Activated CD4-positive, CD25-positive, alpha-beta regulatory T cell treated with anti-CD3 and anti-CD28 coated beads, Interleukin-2, amount 50 U/mL, for 24 hours (primary cell): ENCODE measurements at regions not wholly inside any gene's neighbourhood (a gene's known extent, or its start where the extent isn't known, plus 50 kb on each side); places are given as distances from the start of the nearest gene placed in this dataset.

Source experiments
- ATAC-seq, 2 donors: fragments of 150-1000 bp; cut with Tn5 transposase; one replicate each; pipeline ENCODE4 v1.10.0; 2021; ENCODE audit warnings: mild to moderate bottlenecking in 1 of 2, moderate library complexity in 1 of 2

DNA sequence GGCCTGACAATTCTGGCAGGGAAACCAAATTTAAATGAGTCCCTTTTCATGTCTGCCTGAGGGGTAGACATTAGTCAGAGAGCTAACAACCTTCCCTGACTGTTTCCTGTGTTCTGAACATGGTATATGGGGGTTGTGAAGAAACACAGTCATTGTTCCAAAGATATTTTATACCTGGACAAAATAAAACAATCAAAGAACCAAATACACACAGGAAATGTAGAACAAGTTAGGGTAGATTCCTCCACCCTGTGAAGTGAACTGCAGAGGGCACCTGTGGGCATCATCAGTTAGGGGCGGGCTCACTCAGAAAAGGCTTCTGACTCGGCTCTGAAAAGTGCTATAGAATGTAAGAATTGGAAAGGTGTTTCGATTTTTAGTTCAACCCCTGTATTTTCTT is 231.9 kb upstream of the CADM1 start:
- ATAC-seq: no peak

DNA sequence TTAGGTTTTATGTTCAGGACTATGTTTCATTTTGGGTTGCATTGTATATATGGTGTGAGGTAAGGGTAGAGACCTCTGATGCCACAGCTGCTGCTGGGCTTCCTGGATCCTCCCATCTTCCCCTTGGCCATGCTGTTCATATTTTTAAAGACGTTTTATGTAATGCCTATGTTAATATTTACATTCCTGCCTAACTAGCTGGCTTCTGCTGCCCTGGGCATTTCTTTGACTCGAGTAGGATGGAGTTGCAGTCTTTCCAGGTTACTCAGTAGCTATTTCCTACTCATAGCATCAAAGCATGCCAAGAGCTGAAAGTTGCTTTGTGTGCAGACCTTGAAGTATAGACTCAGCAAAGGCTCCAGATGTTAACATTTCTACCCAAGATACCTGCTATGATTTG is 220.5 kb upstream of the CADM1 start:
- no peak for ATAC-seq

DNA sequence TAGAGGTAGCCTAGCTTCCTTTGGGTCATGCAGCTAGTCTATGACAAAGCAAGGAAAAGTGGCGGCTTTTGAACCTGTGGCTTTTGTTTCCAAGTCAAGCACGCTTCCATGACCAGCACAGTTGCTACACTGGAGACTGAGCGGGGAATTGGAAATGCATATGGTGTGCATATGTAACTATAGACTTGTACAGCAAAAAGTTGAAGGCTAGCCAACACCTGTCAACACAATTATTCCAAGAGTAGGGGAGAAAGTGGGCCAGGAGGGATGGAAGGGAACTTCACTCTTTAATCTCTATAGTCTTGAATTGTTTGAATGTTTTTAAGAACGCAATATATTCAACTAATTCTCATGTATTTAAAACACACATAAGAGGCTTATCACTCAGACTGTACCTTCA is 218.5 kb upstream of the CADM1 start:
- ATAC-seq: no peak

DNA sequence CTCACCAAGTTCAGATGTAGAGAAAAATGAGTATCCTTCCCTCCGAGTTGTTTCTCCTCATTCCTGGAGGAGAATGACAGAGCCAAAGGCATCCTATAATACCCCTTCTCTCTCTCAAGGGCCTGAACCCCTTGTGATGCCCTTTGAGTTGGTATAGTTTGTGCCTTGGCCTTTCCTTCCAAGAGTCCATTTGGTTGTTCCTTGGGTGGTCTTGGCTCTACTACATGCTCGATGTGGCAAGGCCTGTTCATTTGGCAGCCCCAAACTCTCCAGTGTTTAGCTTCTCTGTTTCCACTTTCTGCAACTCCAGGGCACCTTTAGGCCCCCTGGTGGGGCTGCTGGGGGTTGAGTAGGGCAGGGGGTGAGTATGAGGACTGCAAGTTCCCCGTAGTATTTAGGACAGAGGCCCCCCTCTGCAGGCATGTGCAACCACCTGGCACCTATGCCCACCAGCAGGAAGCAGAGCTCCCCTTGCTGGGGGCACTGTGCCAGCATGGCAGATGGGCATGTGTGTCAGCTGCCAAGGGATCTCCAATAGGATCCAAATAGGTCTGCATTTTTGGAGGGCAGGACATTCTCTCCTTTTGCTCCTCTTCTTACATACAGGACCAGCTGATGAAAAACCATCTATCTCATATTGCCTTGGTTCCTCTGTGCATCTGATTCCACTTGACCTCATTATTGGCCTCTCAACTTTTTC is 217.2 kb upstream of the CADM1 start:
- no peak for ATAC-seq

DNA sequence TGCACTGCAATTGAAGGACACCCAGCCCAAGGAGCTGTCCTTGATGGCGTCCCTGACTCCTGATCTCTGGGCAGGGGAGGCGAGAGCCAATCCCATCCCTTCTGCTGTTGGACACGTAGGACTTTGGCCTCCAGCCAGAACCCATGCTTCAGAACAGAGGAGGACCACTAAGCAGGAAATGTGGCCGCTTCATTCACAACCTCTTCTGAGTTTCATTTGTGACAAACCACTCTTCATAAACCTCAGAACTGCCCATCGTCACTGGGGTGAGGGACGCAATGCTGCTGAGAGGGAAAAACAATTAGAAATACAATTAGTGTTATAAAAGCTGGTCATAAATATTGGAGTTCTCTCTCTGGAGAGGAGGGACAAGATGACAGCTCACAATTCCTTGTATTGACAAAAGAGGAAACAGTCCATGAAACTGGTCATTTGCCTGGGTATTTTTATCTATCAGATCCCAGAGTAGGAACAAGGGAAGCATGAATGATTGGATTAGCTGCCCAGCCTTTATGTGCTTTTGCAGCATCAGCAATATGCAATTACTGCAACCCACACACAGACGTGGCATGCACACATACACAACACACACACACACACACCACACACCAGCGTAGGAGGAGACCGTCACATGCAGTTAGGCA is 216.5 kb upstream of the CADM1 start:
- ATAC-seq: no peak

DNA sequence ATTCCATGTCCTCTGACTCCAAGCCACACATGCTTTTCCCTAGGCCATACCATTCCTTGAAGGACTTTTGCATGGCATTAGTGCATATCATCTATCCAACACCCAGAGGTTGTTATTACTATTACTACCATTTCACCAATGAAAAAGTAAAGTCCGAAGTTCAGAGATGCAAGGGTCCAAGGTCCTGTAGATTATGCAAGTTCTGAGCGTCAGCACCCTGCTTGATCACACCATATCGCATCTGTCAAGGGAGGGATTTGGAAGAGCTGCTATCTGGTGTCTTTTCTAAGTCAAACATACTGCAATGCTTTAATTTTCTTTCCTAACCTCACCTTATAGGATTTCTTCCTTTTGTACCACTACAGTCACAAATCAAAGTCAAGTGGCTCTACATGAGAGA is 214.7 kb upstream of the CADM1 start:
- no peak for ATAC-seq

DNA sequence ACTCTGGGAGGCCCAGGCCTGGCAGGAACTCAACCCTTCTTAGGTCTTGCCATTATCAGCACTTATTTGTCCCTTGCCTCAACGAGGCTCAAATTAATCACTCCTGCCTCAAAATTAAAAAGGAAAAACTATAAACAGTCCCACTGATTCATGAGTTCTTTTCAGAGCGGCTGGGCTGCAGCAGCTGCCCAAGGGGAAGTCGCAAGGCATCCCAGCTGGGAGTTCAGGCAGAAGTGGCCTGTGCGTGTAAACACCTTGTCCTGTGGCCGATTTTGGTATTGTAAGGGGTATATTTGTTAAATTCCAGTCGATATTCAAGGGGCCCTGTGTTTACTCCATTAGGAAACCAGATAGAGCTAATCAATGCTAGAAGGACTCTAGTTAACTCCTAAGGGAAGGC is 213.9 kb upstream of the CADM1 start:
- ATAC-seq: no peak

DNA sequence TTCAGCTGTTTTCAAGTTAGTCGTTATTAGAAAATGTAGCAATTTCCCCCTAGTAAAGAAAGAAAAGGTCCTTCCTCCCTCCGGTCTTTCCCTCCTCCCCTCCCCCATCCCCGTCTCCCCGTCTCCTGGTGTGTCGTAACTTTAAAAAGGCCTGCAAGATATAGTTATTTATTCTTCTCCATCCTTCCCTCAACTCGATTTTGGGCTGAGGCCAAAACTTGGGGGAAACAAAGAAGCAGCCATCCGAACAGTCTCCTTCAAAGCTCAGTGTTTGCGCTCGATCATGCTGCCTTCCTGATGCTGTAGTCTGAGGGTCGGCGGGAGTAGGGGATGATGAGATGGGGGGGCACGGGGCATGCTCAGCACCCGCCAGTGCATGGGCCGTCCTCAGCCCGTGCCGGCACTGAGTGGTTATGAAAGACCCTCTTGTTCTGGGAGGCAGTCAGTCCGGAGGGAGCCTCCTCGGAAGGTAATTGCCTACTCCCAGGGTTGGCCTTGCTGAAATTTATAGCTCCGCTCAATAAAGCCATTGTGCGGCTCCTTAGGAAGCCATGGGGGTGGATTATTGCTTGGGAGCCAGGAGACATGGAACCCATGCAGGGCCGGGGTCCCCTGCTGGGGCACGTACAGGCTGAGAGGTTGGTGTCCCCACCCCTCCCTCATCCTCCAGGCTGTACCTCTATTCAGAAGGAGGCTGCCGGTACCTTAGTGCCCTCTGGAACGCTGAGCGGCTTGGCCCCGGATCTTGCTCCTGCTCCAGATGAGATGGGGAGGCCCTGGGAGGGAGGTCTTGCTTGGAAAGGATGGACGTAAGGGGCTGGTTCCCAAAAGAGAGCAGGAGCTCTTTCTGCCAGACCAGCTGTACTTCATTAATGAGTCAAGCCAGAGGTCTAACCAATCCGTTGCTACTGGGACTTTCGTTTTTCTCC is 212.7 kb upstream of the CADM1 start:
- no peak for ATAC-seq

DNA sequence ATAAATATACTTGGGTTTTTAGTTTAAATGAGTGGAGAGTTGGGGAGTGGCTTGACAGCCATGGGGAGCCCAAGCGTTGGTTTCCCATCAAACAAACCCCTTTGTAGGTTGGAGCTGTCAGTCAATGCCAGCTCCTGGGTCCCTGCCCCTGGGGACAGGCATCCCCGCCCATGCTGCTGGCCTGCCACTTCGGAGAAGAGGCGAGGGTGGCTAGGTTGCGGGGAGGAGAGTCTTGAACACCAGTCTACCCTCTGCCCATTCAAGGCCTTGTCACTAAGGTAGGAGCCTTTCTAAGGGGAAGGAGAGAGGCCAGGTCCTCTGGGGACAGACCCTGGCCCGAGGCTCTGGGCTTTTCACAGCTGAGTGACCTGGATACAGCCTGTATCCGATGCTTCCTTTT is 211.9 kb upstream of the CADM1 start:
- ATAC-seq: no peak

DNA sequence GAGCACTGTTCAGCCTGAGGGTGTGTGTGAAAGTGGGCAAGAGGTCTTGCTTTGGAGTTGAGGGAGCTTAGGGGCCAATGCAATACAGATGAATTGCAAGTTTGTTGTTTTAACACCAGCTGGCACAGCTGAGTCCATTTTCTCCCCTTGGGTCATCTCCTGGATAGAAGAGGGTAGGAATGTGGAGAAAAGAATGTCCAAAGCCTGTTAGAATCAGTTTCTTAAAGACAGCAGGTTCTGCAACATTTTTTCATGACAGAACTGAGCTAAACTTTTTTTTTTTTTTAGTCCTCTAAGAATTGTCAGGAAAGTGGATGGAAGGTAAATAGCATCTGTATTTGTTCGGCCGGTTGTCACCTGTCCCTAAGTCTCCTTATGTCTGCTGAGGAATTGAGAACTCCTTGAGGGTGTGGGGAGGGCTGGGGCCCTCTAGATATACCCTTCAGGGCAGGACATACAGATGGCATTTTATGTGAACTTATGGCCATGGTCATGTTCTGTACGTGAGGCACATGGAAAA is 211.1 kb upstream of the CADM1 start:
- ATAC-seq: no peak

DNA sequence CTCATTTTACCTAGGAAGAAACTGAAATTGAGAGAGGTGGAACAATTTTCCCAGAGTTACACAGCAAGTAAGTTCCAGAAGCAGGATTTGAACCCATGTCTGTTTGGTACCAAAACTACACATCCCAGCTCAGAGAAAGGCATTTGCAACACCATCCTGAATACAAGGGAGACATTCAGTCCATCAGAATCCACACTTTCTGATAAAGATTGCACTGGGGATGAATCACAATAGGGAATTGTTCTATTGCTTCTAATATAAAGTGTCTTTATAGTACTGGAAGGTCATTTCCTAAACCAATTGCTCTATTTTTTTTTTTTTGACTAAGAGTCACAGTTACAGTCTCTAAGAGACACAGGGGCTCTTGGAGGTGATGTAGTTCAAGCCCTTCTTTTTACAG is 208.1 kb upstream of the CADM1 start:
- ATAC-seq: no peak

DNA sequence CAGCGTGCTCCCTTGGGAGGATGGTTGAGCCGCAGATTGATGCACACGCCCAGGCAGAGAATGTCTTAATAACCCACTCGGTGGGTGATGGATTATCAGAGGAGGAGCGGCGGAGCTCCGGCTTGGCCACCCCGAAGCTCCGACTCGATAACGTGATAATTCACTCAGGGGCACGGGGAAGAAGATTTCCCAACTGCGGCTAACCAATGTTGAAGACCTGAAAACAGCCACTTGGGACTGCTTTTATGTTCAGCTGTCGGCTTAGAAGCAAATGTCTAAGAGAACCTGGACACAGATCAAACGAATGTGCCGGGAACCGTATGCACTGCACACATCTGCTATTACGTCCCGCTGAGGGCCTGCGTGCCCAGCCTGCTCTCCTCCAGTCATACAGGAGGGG is 206.8 kb upstream of the CADM1 start:
- ATAC-seq: no peak

DNA sequence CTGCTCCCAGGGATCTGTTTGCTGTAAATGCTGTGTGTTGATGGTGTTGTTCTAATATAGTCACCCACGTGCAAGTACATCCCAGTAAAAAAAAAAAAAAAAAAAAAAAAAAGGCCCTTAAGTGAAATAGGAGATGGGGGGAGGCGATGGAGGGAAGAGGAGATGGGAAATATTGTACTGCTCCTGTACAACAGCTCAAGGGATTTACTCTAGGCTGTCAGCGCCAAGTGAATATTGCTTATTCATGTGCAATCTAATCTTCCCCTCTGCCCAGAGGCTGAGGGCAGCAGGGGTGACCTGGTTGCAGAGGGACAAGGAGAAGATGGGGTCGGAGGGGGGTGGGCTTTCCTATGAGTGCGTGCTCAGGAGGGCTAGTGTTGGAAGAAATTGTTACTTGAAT is 206.2 kb upstream of the CADM1 start:
- no peak for ATAC-seq

DNA sequence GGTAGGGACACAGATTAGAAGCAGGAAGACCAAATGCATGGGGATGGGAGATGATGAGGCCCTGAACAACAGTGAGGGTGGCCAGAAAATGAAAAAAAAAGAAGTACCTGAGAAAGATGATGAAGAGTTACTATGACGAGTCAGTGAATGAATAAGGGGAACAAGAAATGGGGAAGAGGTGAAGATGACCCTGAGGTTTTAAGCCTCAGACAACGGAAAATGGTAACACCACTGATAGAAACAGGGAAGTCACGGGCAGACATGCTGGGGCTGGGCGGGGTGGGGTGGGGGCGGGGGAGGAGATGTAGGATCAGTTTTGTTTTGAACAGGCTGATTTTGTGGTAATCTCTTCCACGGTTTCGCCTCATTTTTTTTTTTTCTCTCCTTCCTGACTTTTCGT is 205.1 kb upstream of the CADM1 start:
- no peak for ATAC-seq

DNA sequence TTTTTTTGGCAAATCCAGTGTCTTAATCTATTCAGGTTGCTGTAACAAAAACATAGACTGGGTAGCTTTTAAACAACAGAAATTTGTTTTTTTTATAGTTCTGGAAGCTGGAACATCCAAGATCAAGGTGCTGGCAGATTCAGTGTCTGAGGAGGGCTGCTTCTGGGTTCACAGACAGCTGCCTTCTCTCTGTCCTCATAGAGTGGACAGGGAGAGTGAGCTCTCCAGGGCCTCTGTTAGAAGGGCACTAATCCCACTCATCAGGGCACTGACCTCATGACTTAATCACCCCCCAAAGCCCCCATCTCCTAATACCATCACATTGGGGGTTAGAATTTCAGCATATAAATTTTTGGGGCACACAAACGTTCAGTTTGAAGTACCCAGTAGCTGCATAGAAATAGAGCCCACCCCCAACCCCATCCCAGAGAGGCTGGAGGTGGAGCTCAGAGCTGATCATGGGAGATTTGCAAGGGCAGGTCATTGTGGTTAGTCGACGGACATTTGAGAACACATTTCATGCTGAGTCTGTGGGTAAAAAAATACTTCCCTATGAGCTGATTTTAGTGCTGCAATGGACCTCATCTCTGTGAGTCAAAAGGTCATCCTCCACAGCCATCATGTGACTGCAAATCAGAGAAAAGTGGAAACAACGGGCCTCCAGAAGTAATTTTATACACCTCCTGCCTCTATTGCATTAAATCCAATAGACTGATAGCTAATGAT is 203.1 kb upstream of the CADM1 start:
- no peak for ATAC-seq

DNA sequence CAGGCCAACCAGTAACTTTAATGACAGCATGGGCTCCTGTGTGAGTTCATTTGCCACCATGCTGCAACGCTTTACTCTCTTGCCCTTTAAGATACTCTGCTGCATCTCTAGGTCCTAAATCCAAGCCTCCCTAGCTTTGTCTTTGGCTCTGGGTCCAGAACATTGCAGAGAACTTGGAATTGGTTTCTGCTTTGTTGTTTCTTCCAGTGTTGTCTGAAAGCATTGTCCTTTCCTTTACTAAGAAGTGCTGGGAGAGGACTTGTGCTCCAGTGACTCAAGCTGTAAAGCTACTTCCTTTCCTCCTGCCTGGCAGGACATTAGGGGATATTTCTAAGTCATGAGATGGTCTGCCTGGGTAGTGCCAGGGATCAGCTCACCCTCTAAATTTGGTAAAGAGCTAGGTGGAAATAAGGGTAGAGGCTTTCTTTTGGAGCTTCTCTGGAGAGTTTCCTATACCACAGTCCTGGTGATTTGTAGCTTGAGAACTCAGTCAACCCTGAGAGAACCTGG is 202.5 kb upstream of the CADM1 start:
- no peak for ATAC-seq

DNA sequence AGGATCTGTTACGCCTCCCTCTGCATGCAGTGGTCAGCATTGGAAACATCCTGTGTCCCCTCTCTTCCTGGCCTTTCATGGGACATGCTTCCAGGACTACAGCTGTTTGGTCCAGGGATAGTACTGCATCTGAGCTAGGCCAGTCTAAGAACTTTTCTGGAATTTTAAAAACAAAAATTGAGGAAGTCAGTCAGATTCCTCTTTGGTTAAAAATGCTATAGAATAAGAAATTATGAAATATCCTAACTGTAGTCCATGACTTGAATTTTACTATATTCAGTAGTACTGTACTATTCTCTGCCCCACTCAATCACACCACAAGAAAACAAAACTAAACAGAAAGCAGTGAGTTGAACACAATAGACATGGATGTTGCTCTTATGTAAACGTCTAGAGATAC is 201.0 kb upstream of the CADM1 start:
- ATAC-seq: no peak

DNA sequence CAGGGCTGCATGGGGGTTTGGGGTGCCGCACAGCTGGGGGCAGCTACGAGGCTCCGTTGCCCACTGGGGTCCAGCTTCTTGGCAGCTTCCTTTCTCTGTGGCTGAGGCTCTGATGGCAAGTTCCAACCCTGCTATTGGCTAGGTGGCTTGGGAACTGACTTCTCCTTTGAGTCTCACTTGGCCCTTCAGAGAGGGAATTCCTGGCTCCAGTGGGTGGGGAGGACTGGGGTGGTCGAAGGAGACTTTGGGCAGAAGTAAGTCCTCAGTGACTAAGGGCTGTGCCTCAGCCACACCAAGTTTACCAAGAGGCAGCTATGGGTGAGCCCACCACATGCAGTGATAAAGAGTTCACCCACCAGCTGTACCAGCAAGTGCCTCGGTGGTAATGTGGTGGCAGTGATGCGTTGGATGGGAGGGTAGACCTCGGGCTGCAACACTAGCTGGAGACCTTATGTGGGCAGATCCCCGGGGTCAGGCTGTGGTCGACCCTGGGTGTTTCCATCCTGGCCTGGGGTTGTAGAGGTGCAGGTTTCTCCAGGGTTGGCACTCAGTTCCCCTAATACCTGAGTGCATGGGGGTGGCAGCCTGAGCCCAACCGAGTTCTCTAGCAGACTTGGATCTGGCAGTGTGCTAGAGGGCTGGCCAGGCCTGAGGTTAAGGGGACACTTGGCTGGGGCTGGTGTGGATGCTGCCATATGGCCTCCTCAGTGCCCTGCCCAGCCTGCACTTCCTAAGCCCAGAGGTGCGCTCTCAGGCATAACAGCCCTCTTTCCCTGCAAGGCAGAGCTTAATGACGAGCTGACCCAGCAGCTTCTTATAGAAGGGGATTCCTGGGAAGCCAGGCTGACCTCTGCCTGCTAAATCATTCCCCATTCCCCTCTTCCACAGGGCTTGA is 197.0 kb upstream of the CADM1 start:
- ATAC-seq: no peak

DNA sequence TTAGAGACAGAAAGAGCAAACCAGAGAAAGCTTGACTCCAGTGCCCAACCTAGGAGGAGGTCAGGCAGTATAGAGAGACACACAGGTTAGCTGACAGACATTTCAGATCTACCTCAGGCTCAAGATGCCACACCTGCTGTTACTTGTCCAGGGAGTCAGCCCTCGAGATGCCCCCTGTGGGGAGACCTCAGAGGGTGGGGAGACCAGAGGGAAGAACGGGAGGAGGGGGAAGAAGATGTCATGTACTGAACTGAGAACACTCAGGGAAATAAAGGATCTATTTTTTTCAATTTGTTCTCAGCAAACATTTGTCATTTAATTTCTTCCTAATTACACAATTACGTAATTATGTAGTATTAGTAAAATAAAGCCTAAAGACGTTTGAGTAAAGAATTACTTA is 196.3 kb upstream of the CADM1 start:
- ATAC-seq: no peak

DNA sequence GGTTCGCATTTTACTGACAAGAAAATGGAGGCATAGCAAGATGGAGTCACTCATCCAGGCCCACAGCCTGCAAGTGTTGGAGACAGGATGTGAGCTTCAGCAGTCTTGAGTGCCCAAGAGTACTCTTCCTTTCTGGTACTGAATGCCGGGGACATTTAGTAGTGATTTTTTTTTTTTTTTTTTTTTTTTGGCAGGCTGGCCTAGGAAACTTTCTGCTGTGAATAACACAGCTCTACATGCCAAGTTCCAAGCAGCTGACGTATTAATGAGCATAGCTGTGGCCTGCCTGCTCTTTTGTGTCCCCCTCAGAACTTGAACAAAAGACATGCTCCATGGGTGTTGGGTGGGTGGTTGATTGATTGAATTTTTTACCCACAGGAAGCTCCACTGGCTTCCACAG is 195.5 kb upstream of the CADM1 start:
- no peak for ATAC-seq

DNA sequence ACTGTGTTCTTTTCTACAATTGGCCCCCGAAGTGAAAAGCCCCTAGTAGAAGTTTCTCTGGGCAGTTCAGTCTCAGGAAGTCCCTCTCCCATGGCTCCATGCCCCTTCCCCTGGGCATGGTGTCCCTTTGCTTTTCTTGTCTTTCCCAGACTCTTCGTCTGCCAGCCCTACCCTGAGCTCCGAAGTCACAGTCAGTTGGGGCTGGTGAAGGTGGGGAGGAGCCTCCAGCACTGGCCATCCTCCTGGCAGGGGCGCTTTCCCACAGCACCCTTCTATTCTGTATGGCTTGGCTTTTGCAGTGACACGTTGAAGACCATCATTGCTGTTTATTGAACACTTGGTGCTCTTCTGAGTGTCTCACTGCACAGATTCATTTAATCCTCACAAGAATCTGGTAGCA is 195.1 kb upstream of the CADM1 start:
- no peak for ATAC-seq

DNA sequence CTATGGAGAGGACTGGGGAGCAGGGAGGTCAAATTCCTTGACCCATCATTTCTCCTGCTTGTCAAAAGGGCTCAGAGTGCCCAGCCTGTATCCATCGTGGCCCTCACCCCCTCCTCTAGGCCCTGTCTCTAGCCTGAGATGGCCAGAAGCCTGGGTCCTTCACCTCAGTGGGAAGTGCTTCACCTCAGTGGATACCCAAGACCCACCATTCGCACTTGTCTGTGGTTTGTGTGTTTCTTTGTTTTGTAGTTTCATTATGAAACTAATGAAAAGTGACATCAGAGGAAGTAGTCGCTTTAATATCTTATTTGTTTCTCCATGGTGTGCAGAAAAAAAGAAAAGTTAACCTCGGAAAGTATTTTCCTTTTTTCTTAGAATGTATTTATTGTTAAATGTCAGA is 194.0 kb upstream of the CADM1 start:
- ATAC-seq: no peak
